ENCODE measurements at regions not wholly inside any gene's neighbourhood (a gene's known extent, or its start where the extent isn't known, plus 50 kb on each side); places are given as distances from the start of the nearest gene placed in this dataset.

GRCh38 chr1:22362626-22363402, 88.8 kb upstream of the ZBTB40 start:
- H3K4me1 ChIP-seq (ENCODE audit: control insufficient read depth, insufficient read depth, low read length) = no peaks in the 10 kb centered on the region
- no peaks in the 10 kb centered on the region for H3K27me3 ChIP-seq (ENCODE audit: control insufficient read depth, insufficient read depth, low read length)
- no peaks in the 10 kb centered on the region for H3K36me3 ChIP-seq (ENCODE audit: control insufficient read depth, insufficient read depth, low read length)
- H3K9ac ChIP-seq (ENCODE audit: low read length) = no peak overlapping the region
- no peak overlapping the region for H3K4me3 ChIP-seq (ENCODE audit: low read length)
- H3K27ac ChIP-seq (ENCODE audit: low read depth, low read length) = no peak overlapping the region

GRCh38 chr1:22363403-22364325, 88.0 kb upstream of the ZBTB40 start:
- H3K27ac ChIP-seq (ENCODE audit: low read depth, low read length) = no peak overlapping the region
- no peak overlapping the region for H3K4me3 ChIP-seq (ENCODE audit: low read length)
- H3K27me3 ChIP-seq (ENCODE audit: control insufficient read depth, insufficient read depth, low read length) = no peaks in the 10 kb centered on the region
- H3K36me3 ChIP-seq (ENCODE audit: control insufficient read depth, insufficient read depth, low read length) = no peaks in the 10 kb centered on the region
- H3K9ac ChIP-seq (ENCODE audit: low read length) = no peak overlapping the region
- H3K4me1 ChIP-seq (ENCODE audit: control insufficient read depth, insufficient read depth, low read length) = no peaks in the 10 kb centered on the region

- no peak overlapping the region for H3K27ac ChIP-seq (ENCODE audit: low read depth, low read length)
- no peaks in the 10 kb centered on the region for H3K36me3 ChIP-seq (ENCODE audit: control insufficient read depth, insufficient read depth, low read length)
- no peaks in the 10 kb centered on the region for H3K27me3 ChIP-seq (ENCODE audit: control insufficient read depth, insufficient read depth, low read length)
- H3K9ac ChIP-seq (ENCODE audit: low read length) = no peak overlapping the region
- H3K4me1 ChIP-seq (ENCODE audit: control insufficient read depth, insufficient read depth, low read length) = no peaks in the 10 kb centered on the region
- H3K4me3 ChIP-seq (ENCODE audit: low read length) = no peak overlapping the region
Observed at GRCh38 chr1:22364326-22364650, 87.4 kb upstream of the ZBTB40 start.

GRCh38 chr1:22364764-22365163, 86.9 kb upstream of the ZBTB40 start:
- Histone ChIP-seq H3K4me3 (ENCODE audit: low read length) (no peak overlapping the region), H3K27me3 (ENCODE audit: control insufficient read depth, insufficient read depth, low read length) (no peaks in the 10 kb centered on the region), H3K36me3 (ENCODE audit: control insufficient read depth, insufficient read depth, low read length) (no peaks in the 10 kb centered on the region), H3K4me1 (ENCODE audit: control insufficient read depth, insufficient read depth, low read length) (no peaks in the 10 kb centered on the region), H3K9ac (ENCODE audit: low read length) (no peak overlapping the region), H3K27ac (ENCODE audit: low read depth, low read length) (no peak overlapping the region)

- no peaks in the 10 kb centered on the region for H3K4me1 ChIP-seq (ENCODE audit: control insufficient read depth, insufficient read depth, low read length)
- H3K27me3 ChIP-seq (ENCODE audit: control insufficient read depth, insufficient read depth, low read length) = no peaks in the 10 kb centered on the region
- H3K4me3 ChIP-seq (ENCODE audit: low read length) = no peak overlapping the region
- no peaks in the 10 kb centered on the region for H3K36me3 ChIP-seq (ENCODE audit: control insufficient read depth, insufficient read depth, low read length)
- no peak overlapping the region for H3K9ac ChIP-seq (ENCODE audit: low read length)
- no peak overlapping the region for H3K27ac ChIP-seq (ENCODE audit: low read depth, low read length)
Observed at GRCh38 chr1:22365331-22366295, 86.0 kb upstream of the ZBTB40 start.

GRCh38 chr1:22366346-22366745, 85.3 kb upstream of the ZBTB40 start:
- H3K4me3 ChIP-seq (ENCODE audit: low read length) = no peak overlapping the region
- H3K27ac ChIP-seq (ENCODE audit: low read depth, low read length) = no peak overlapping the region
- H3K36me3 ChIP-seq (ENCODE audit: control insufficient read depth, insufficient read depth, low read length) = no peaks in the 10 kb centered on the region
- H3K9ac ChIP-seq (ENCODE audit: low read length) = no peak overlapping the region
- no peaks in the 10 kb centered on the region for H3K4me1 ChIP-seq (ENCODE audit: control insufficient read depth, insufficient read depth, low read length)
- H3K27me3 ChIP-seq (ENCODE audit: control insufficient read depth, insufficient read depth, low read length) = no peaks in the 10 kb centered on the region

- no peak overlapping the region for H3K4me3 ChIP-seq (ENCODE audit: low read length)
- no peaks in the 10 kb centered on the region for H3K27me3 ChIP-seq (ENCODE audit: control insufficient read depth, insufficient read depth, low read length)
- no peaks in the 10 kb centered on the region for H3K4me1 ChIP-seq (ENCODE audit: control insufficient read depth, insufficient read depth, low read length)
- H3K9ac ChIP-seq (ENCODE audit: low read length) = no peak overlapping the region
- H3K36me3 ChIP-seq (ENCODE audit: control insufficient read depth, insufficient read depth, low read length) = no peaks in the 10 kb centered on the region
- no peak overlapping the region for H3K27ac ChIP-seq (ENCODE audit: low read depth, low read length)
Observed at GRCh38 chr1:22368125-22368524, 83.5 kb upstream of the ZBTB40 start.

- no peak overlapping the region for H3K27ac ChIP-seq (ENCODE audit: low read depth, low read length)
- H3K4me3 ChIP-seq (ENCODE audit: low read length) = no peak overlapping the region
- no peaks in the 10 kb centered on the region for H3K36me3 ChIP-seq (ENCODE audit: control insufficient read depth, insufficient read depth, low read length)
- no peak overlapping the region for H3K9ac ChIP-seq (ENCODE audit: low read length)
- H3K27me3 ChIP-seq (ENCODE audit: control insufficient read depth, insufficient read depth, low read length) = no peaks in the 10 kb centered on the region
- H3K4me1 ChIP-seq (ENCODE audit: control insufficient read depth, insufficient read depth, low read length) = no peaks in the 10 kb centered on the region
Observed at GRCh38 chr1:22369294-22370189, 82.1 kb upstream of the ZBTB40 start.

- no peaks in the 10 kb centered on the region for H3K36me3 ChIP-seq (ENCODE audit: control insufficient read depth, insufficient read depth, low read length)
- no peak overlapping the region for H3K4me3 ChIP-seq (ENCODE audit: low read length)
- no peaks in the 10 kb centered on the region for H3K27me3 ChIP-seq (ENCODE audit: control insufficient read depth, insufficient read depth, low read length)
- no peak overlapping the region for H3K27ac ChIP-seq (ENCODE audit: low read depth, low read length)
- H3K9ac ChIP-seq (ENCODE audit: low read length) = no peak overlapping the region
- no peaks in the 10 kb centered on the region for H3K4me1 ChIP-seq (ENCODE audit: control insufficient read depth, insufficient read depth, low read length)
Observed at GRCh38 chr1:22370190-22370498, 81.5 kb upstream of the ZBTB40 start.

- H3K36me3 ChIP-seq (ENCODE audit: control insufficient read depth, insufficient read depth, low read length) = no peaks in the 10 kb centered on the region
- H3K4me3 ChIP-seq (ENCODE audit: low read length) = no peak overlapping the region
- H3K4me1 ChIP-seq (ENCODE audit: control insufficient read depth, insufficient read depth, low read length) = no peaks in the 10 kb centered on the region
- H3K9ac ChIP-seq (ENCODE audit: low read length) = no peak overlapping the region
- H3K27ac ChIP-seq (ENCODE audit: low read depth, low read length) = no peak overlapping the region
- no peaks in the 10 kb centered on the region for H3K27me3 ChIP-seq (ENCODE audit: control insufficient read depth, insufficient read depth, low read length)
Observed at GRCh38 chr1:22371408-22371807, 80.2 kb upstream of the ZBTB40 start.

GRCh38 chr1:22373252-22373651, 78.4 kb upstream of the ZBTB40 start:
- Histone ChIP-seq H3K9ac (ENCODE audit: low read length) (no peak overlapping the region), H3K36me3 (ENCODE audit: control insufficient read depth, insufficient read depth, low read length) (no peaks in the 10 kb centered on the region), H3K27me3 (ENCODE audit: control insufficient read depth, insufficient read depth, low read length) (no peaks in the 10 kb centered on the region), H3K4me1 (ENCODE audit: control insufficient read depth, insufficient read depth, low read length) (no peaks in the 10 kb centered on the region), H3K27ac (ENCODE audit: low read depth, low read length) (no peak overlapping the region), H3K4me3 (ENCODE audit: low read length) (no peak overlapping the region)
